H9 (cell line): ENCODE measurements at regions not wholly inside any gene's neighbourhood (a gene's known extent, or its start where the extent isn't known, plus 50 kb on each side); places are given as distances from the start of the nearest gene placed in this dataset.

Experiments
- DNase-seq: peaks from one replicate; pipeline ENCODE4 v3.0.0-alpha.2; 2017
- H2AFZ ChIP-seq: one replicate; pipeline ENCODE4 v1.6.1; 2013; ENCODE audit warnings: mild to moderate bottlenecking, low read length, control low read depth, moderate library complexity
- H2AK5ac ChIP-seq: 2 replicates; pipeline ENCODE4 v1.6.1; 2013; ENCODE audit warnings: low read length, control low read depth, mixed read lengths; ENCODE audit not compliant: insufficient read length
- H2BK120ac ChIP-seq: one replicate; pipeline ENCODE4 v1.6.1; 2013; ENCODE audit warnings: low read depth, mild to moderate bottlenecking, low read length, control low read depth, inconsistent platforms; ENCODE audit not compliant: poor library complexity, severe bottlenecking
- H2BK12ac ChIP-seq: 2 replicates; pipeline ENCODE4 v1.6.1; 2013; ENCODE audit warnings: low read length, control low read depth, mixed read lengths, low read depth; ENCODE audit not compliant: insufficient read length
- H2BK15ac ChIP-seq: 2 replicates; pipeline ENCODE4 v1.6.1; 2013; ENCODE audit warnings: low read depth, low read length, control low read depth
- H2BK20ac ChIP-seq: one replicate; pipeline ENCODE4 v1.6.1; 2013; ENCODE audit warnings: low read depth, mild to moderate bottlenecking, low read length, control low read depth, inconsistent platforms; ENCODE audit not compliant: poor library complexity, severe bottlenecking
- H2BK5ac ChIP-seq: 2 replicates; pipeline ENCODE4 v1.6.1; 2013; ENCODE audit warnings: low read length, control low read depth, mixed read lengths; ENCODE audit not compliant: insufficient read length
- H3K14ac ChIP-seq: 2 replicates; pipeline ENCODE4 v1.6.1; 2013; ENCODE audit warnings: low read length, control low read depth; ENCODE audit not compliant: insufficient read depth
- H3K18ac ChIP-seq: 2 replicates; pipeline ENCODE4 v1.6.1; 2013; ENCODE audit warnings: low read depth, mild to moderate bottlenecking, mixed read lengths, low read length, control low read depth; ENCODE audit not compliant: insufficient read length
- H3K23ac ChIP-seq: 2 replicates; pipeline ENCODE4 v1.6.1; 2013; ENCODE audit warnings: low read length, control low read depth, mixed read lengths, low read depth; ENCODE audit not compliant: insufficient read length
- H3K23me2 ChIP-seq: 2 replicates; pipeline ENCODE4 v1.6.1; 2013; ENCODE audit warnings: low read depth, mild to moderate bottlenecking, mixed read lengths, low read length, control low read depth; ENCODE audit not compliant: insufficient read length, poor library complexity, severe bottlenecking
- H3K27ac ChIP-seq: 2 replicates; pipeline ENCODE4 v1.5.1; 2013; ENCODE audit warnings: low read length, control low read depth, mixed read lengths, low read depth; ENCODE audit not compliant: insufficient read length
- H3K27me3 ChIP-seq: 2 replicates; pipeline ENCODE4 v1.6.1; 2013; ENCODE audit warnings: low read length, control low read depth, inconsistent platforms; ENCODE audit not compliant: insufficient read depth
- H3K4ac ChIP-seq: 2 replicates; pipeline ENCODE4 v1.6.1; 2013; ENCODE audit warnings: low read depth, mild to moderate bottlenecking, control low read depth, inconsistent platforms, low read length, moderate library complexity
- H3K4me1 ChIP-seq: 2 replicates; pipeline ENCODE4 v1.6.1; 2013; ENCODE audit warnings: low read length, control low read depth, inconsistent platforms; ENCODE audit not compliant: insufficient read depth
- H3K4me2 ChIP-seq: 2 replicates; pipeline ENCODE4 v1.6.1; 2013; ENCODE audit warnings: low read length, control low read depth, mixed read lengths; ENCODE audit not compliant: insufficient read length, insufficient read depth
- H3K56ac ChIP-seq: 2 replicates; pipeline ENCODE4 v1.6.1; 2013; ENCODE audit warnings: low read depth, mild to moderate bottlenecking, mixed read lengths, low read length, control low read depth; ENCODE audit not compliant: insufficient read length
- H3K79me1 ChIP-seq: 2 replicates; pipeline ENCODE4 v1.6.1; 2013; ENCODE audit warnings: low read depth, mild to moderate bottlenecking, moderate library complexity, low read length, control low read depth, inconsistent platforms; ENCODE audit not compliant: insufficient read depth, poor library complexity, severe bottlenecking
- H3K79me2 ChIP-seq: 2 replicates; pipeline ENCODE4 v1.6.1; 2013; ENCODE audit warnings: low read length, control low read depth, inconsistent platforms; ENCODE audit not compliant: insufficient read depth
- H3K9ac ChIP-seq: 2 replicates; pipeline ENCODE4 v1.6.1; 2013; ENCODE audit warnings: low read length, control low read depth, mixed read lengths; ENCODE audit not compliant: insufficient read length; ENCODE audit errors: extremely low read depth
- H3K9me3 ChIP-seq: one replicate; pipeline ENCODE4 v1.6.1; 2013; ENCODE audit warnings: low read depth, low read length, inconsistent platforms; ENCODE audit not compliant: control insufficient read depth
- H3T11ph ChIP-seq: one replicate; pipeline ENCODE4 v1.6.1; 2013; ENCODE audit warnings: mild to moderate bottlenecking, low read length, control low read depth, inconsistent platforms
- H4K20me1 ChIP-seq: one replicate; pipeline ENCODE4 v1.6.1; 2013; ENCODE audit not compliant: control insufficient read depth, insufficient read length, insufficient read depth
- H4K5ac ChIP-seq: 2 replicates; pipeline ENCODE4 v1.6.1; 2013; ENCODE audit warnings: low read depth, mild to moderate bottlenecking, mixed read lengths, low read length, control low read depth; ENCODE audit not compliant: insufficient read length
- H4K8ac ChIP-seq: replicated peaks from 2 replicates; pipeline ENCODE4 v1.6.1; 2013; ENCODE audit warnings: low read length, control low read depth, mixed read lengths, low read depth; ENCODE audit not compliant: insufficient read length
- H4K91ac ChIP-seq: 2 replicates; pipeline ENCODE4 v1.6.1; 2013; ENCODE audit warnings: low read depth, mild to moderate bottlenecking, moderate library complexity, mixed read lengths, low read length, control low read depth; ENCODE audit not compliant: insufficient read length
- H3K27ac Mint-ChIP-seq, 3 experiments: 2 replicates in 2 of 3; 3 replicates in 1 of 3; pipeline ENCODE4 v1.8.0; 2020 to 2021; ENCODE audit warnings: mixed read lengths in 3 of 3, mild to moderate bottlenecking in 1 of 3, moderate library complexity in 1 of 3
- H3K27me3 Mint-ChIP-seq: 2 replicates; pipeline ENCODE4 v1.8.0; 2021; ENCODE audit warnings: low read depth, mild to moderate bottlenecking, moderate library complexity, mixed read lengths
- H3K36me3 Mint-ChIP-seq, 3 experiments: 2 replicates in 2 of 3; 3 replicates in 1 of 3; pipeline ENCODE4 v1.8.0; 2020 to 2021; ENCODE audit warnings: low read depth in 3 of 3, mixed read lengths in 3 of 3; ENCODE audit not compliant: insufficient read depth in 1 of 3
- H3K4me1 Mint-ChIP-seq, 2 experiments: 2 replicates each; pipeline ENCODE4 v1.8.0; 2020; ENCODE audit warnings: mixed read lengths in 2 of 2
- H3K4me3 Mint-ChIP-seq, 2 experiments: 2 replicates in 1 of 2; 3 replicates in 1 of 2; pipeline ENCODE4 v1.8.0; 2020 to 2021; ENCODE audit warnings: mild to moderate bottlenecking in 2 of 2, mixed read lengths in 2 of 2, moderate library complexity in 1 of 2
- H3K9me3 Mint-ChIP-seq, 2 experiments: 2 replicates in 1 of 2; 3 replicates in 1 of 2; pipeline ENCODE4 v1.8.0; 2020; ENCODE audit warnings: mild to moderate bottlenecking in 2 of 2, mixed read lengths in 2 of 2, moderate library complexity in 1 of 2
- CTCF ChIP-seq: fragments of 200-600 bp; sonication (generic); conservative IDR thresholded peaks from 3 replicates; pipeline ENCODE4 v1.8.0; 2021; ENCODE audit warnings: antibody characterized with exemption, mild to moderate bottlenecking
- WGBS: extraction: QIAGEN DNeasy Blood & Tissue Kit; methylation state at CpG from one replicate; pipeline ENCODE4 v1.1.7; 2013; ENCODE audit warnings: missing lambda C conversion rate, low lambda C conversion rate, mixed read lengths; ENCODE audit not compliant: insufficient read length; ENCODE audit errors: extremely low coverage; 5-methylcytosine and 5-hydroxymethylcytosine counted together

- no peak overlapping the region; a peak in 1 of 7 replicates for H3K27ac Mint-ChIP-seq
- no peak overlapping the region for H2AK5ac ChIP-seq
- no peaks in the 10 kb centered on the region for H3K23me2 ChIP-seq
- peaks cover 2% of the 10 kb centered on the region for H3K27me3 Mint-ChIP-seq
- H3K9me3 ChIP-seq: no peaks in the 10 kb centered on the region
- DNase-seq: no peak
- H2BK15ac ChIP-seq: no peak overlapping the region
- H3K18ac ChIP-seq: no peak overlapping the region
- H3T11ph ChIP-seq: no peak overlapping the region
- TF ChIP-seq CTCF: no peak
- no peaks in the 10 kb centered on the region for H3K79me2 ChIP-seq
- peaks cover 3 to 18% (median 5%) of the 10 kb centered on the region in 3 experiments; a peak in 5 of 7 replicates for H3K36me3 Mint-ChIP-seq
- H2BK120ac ChIP-seq: no peak overlapping the region
- H2BK20ac ChIP-seq: no peak overlapping the region
- no peak overlapping the region for H4K91ac ChIP-seq
- H3K23ac ChIP-seq: no peak overlapping the region
- WGBS: no CpG with 5 or more reads among the region's 6 CpGs
- H2BK12ac ChIP-seq: no peak overlapping the region
- no peak overlapping the region for H3K14ac ChIP-seq
- H3K27me3 ChIP-seq: no peaks in the 10 kb centered on the region
- H3K4me2 ChIP-seq: no peak overlapping the region
- H4K8ac ChIP-seq: no peak overlapping the region
- no peak overlapping the region for H3K56ac ChIP-seq
- H3K27ac ChIP-seq: no peak overlapping the region
- no peak overlapping the region for H2BK5ac ChIP-seq
- peaks cover 6 to 8% of the 10 kb centered on the region in 2 experiments for H3K4me1 Mint-ChIP-seq
- no peak overlapping the region for H4K5ac ChIP-seq
- no peak overlapping the region for H2AFZ ChIP-seq
- no peak overlapping the region for H3K9ac ChIP-seq
- H3K9me3 Mint-ChIP-seq: peaks cover 24 to 27% of the 10 kb centered on the region in 2 experiments
- H4K20me1 ChIP-seq: no peaks in the 10 kb centered on the region
- H3K4ac ChIP-seq: no peak overlapping the region
- H3K4me3 Mint-ChIP-seq: no peak overlapping the region
- H3K79me1 ChIP-seq: no peaks in the 10 kb centered on the region
- no peaks in the 10 kb centered on the region; the same call in 1 of the 2 replicates for H3K4me1 ChIP-seq
Observed at GRCh38 chr6:166019214-166019613, 148.4 kb downstream of the TBXT start.
